Fibroblast of skin of right quadriceps (primary cell): ENCODE measurements at regions not wholly inside any gene's neighbourhood (a gene's known extent, or its start where the extent isn't known, plus 50 kb on each side); places are given as distances from the start of the nearest gene placed in this dataset.
A peak's percentile ranks its signal among the peaks of the same experiment; 100 is the strongest.

Experiments
- DNase-seq: peaks from one replicate; pipeline ENCODE4 v3.0.0-alpha.2; 2013

GRCh38 chr18:11261486-11261885 lies 112.1 kb upstream of the PIEZO2 start:
- no peak for DNase-seq

DNA sequence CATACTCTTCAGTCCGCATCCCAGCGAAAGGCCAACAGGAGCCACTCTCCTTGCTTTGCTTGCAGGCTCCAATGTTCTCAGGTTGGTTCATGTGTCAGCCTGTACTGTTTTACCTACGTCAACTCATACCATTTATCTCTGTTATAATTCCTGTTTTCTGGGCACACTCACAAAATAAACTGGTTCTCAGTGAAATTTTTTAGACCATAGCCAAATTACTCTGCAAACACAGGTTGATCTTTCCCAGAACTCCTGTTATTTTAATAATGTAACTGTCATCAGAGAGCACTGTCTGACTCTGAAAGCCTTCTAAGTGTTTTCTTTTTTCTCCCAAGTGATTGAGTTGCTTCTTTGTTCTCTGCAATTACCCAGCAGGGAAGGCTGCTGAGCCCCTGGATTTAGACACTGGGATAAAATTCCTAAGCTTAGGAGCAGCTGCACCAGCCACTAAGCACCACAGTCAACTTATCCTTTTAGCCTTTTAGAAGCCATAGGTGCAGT lies 111.6 kb upstream of the PIEZO2 start:
- DNase-seq = no peak

DNA sequence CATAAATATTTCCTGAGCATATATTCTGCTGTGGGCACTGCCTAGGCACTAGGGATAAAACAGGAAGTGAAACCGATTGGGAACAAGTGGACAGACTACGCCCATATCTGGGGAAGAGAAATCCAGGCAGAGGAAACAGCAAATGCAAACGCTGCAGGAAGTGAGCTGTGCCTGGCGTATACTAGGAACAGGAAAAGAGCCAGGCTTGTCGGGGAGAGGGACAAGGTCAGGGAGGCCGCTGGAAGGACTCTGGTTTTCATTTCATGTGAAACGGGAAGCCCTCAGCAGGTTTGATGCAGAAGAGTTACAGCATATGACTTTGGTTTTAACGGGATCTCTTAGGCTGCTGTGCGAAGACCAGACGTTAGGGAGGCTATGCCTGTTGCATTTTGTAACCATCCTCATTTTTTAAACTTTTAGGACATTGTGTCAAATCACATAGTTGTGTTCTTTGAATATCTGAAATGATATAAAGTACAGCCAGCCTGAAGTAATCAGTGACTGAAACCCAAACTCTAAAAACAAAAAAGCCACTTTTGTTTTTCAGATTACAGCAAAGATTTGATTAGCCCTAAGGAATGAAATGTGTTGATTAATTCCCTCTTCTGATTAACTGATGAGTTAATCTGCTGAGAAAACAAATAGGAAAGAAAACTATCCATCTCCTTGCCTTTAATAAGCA lies 110.2 kb upstream of the PIEZO2 start:
- DNase-seq = no peak

GRCh38 chr18:11258039-11258610 lies 108.8 kb upstream of the PIEZO2 start:
- peak; percentile 81 for DNase-seq

DNA sequence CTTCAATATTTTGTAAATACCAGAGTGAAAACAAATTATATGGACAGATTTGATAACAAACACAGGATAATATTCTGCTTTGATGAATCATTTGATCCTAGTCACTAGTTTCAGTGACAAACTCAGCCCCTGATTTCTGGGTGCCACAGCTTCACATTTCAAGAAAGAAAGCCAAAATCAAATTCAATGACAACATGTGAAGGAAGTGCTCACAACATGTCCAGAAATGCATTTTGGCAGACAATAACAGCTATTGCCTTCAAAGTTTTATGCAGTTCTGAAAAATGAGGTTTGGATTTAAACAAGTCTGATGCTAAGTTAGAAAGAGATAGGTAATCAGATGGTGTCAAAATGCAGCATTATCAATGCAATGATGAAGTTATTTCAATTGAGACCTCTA lies 106.9 kb upstream of the PIEZO2 start:
- DNase-seq = no peak

DNA sequence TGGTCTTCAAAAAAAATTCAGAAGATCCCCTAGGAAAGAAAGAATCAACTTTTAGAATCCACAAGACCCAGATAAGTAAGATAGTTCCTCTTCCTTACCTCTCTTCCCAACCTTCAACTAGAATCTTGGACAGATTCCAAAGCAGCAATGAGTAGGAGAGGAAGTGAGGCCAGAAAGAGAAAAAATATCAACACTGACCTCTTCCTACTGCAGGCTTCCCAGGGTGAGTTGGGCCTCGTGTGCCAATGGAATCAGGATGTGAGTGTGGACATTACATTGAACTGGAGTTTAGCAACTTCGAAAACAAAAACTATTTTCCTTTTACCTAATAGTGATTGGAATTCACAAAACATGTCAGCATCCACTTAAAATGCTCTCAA lies 102.5 kb upstream of the PIEZO2 start:
- peak; percentile 57 for DNase-seq

DNA sequence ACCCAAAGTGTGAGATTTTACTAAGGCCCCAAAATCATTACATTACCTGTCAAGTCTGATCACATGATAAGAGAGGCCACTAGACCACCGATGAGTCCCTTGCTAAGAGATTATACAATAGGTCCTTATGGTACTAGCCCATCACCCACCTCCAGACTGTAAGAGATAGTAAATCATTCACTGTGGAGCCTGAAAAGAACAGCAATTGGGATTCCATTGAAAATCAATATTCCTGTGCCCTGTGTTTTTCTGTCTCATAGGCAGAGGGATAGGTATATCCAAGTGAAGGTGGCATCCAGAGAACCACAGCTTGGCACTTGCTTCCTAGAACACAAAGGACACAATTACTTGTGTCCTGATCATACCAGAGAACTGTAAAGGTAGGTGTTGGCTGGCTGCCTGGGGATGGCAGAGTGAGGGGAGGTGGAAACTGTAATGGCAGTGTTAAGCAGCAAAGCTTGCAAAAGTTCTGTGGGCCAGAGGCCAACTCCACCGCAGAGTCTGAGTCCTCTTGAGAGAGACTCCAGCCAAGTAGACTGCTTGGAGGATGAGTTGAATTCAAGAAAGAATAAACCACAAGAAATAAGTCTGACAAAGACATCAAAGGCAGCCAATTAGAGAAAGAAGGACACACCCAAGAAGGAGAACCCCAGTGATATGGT lies 102.0 kb upstream of the PIEZO2 start:
- peak; percentile 71 for DNase-seq

DNA sequence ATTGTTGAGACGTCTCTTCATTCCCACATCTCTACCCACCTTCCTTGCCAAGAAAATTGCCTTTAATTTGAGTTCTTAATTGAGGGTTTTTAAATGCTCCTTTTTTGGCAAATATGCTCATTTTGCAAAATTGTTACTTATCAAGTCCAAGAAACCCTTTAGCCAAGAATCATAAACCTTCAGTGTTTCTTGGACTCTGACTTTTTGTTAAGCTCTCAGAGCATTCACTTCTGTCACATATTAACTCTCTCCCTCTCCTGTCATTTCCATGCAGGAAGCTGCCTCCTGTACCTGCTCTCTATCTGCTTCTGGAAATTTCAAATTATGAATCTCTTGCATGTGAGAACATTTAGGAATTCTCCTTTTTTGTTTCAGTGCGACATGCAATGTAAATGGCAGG lies 100.0 kb upstream of the PIEZO2 start:
- no peak for DNase-seq

DNA sequence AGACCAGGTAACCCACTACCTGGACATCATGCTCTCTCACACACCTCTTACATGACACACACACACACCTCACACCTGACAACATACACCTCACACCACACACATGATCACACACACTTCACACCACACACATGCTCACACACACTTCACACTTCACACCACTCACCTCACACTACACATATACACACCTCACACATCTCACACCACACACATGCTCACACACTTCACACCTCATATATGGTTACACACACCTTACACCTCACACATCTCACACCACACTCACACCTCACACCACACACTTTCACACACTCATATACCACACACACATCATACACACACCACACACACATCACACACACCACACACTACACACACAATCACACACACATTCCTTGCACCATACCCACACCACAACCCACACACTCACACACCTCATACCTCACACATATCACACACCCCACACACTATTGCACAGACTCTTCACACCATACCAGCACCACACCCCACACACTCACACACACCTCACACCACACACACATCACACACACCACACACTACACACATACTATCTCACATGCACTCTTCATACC lies 98.1 kb upstream of the PIEZO2 start:
- no peak for DNase-seq

DNA sequence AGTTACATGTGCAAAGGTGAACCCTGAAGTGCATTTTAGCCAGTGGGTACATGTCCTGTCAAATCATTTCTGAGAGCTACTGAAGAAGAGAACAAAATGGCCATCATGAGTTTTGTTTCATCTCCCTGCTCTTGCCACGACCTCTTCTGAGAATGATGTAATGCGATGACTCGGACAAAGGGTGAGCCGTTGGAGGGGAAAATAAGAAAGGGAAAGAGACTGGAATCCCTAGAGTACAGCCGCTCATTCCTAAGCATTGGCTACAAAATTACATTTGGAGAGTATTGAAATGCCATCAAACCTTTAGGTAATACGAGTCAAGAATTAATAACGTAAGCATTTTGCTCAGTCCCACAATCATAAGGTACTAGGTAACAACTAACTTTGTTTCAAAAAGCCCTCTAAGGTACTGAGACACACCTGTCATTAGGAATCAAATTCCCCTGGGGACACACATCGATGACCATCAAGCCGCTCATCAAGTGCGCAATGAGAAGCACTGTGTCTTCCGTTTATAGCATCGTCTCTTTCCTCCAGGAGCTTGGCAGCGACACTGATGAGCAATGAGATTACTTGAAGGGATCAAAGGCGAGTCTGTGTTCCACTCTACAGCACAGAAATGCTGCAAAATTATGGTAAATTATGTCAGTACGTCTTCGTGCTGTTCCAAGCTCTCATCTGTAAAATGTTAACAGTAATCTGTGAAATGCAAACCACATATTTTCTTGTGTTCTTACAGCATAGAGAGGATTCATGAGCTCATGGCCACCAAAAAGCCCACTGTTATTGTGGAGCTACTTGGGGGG lies 97.3 kb upstream of the PIEZO2 start:
- peak; percentile 82 for DNase-seq

DNA sequence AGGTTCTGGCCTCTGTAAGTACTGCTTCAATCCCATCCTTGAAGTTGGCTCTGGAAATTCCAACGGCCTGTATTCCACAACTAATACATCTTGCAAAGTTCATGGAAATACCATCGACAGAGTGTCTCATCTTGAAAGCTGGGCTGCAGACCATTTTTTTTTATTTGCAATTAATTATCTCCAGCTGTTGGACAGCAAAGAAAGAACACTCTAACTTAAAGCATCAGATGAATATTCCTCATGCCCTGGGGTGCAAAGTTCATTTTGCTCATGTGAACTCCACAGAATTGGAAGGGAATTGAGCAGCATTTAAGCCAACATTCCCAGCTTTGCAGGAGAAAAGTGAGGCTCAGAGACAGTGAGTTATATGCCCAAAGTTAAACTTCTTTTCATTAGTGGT lies 96.5 kb upstream of the PIEZO2 start:
- DNase-seq = peak; percentile 84

- no peak for DNase-seq
Measured at GRCh38 chr18:11237484-11237883, 88.1 kb upstream of the PIEZO2 start.

- DNase-seq = no peak
Measured at GRCh38 chr18:11237066-11237465, 87.7 kb upstream of the PIEZO2 start.

DNA sequence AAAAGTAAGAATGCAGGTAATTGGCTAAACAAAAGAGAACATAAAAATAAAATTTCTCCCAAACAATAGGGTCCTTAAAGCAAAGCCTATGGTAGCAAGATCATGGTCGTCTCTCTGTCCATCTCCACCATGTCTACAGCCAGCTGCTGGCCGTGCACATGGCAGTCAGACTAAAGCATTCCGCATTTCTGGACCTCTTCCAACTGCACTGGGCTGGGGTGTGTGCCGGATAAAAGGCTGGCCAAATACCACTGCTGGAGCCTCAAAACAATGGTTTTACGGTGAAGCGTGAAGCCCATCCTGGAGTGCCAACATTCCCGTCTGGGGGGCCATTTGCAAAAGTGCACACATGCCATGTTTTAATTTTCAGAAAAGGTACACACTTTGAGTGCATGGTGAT lies 74.8 kb upstream of the PIEZO2 start:
- no peak for DNase-seq

DNA sequence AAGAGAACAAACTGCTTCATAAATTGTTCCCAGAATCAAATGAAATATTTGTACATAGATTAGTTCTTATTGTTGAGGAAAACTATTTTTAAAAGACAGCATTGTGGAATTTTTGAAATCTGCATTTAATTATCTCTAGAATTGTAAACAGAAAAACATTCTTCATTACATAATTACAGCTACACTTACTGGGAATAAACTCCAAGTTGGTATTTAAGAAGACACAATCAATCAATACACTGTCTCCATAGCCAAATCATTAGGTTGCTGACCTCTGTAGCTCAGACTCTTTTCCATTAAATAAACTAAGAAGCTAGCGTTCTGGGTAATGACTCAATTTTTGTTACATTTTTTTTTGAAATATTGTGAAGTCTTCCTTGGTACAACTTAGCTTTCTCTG lies 70.2 kb upstream of the PIEZO2 start:
- peak; percentile 6 for DNase-seq

- peak; percentile 6 for DNase-seq
Measured at GRCh38 chr18:11215216-11215615, 65.8 kb upstream of the PIEZO2 start.

DNA sequence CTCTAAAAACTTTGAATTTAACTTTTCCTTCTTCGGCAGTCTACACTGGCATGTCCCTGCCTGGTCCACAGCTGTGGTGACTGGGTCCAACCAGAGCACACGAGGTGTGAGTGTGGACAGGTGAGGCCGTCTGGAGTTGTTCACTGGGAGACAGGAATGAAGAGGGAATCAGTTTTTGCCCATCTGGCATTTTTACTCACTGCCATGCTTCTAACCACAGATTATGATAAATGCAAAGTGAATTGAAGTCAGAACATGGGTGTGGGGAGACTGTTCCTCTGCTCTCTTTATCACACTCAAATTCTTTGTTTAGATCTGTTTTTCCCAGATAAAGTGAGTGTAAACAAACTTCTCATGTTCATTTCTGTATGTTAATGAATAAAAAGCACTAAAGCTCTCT lies 54.7 kb upstream of the PIEZO2 start:
- DNase-seq = no peak

- DNase-seq = no peak
Measured at GRCh38 chr18:11199477-11199876, 50.1 kb upstream of the PIEZO2 start.
